ENCODE measurements at regions not wholly inside any gene's neighbourhood (a gene's known extent, or its start where the extent isn't known, plus 50 kb on each side); places are given as distances from the start of the nearest gene placed in this dataset.
"Not testable (repeated sequence)": the region's sequence is repeated elsewhere in the genome, so short reads cannot be mapped to it uniquely, and the experiment has no call there.

DNA sequence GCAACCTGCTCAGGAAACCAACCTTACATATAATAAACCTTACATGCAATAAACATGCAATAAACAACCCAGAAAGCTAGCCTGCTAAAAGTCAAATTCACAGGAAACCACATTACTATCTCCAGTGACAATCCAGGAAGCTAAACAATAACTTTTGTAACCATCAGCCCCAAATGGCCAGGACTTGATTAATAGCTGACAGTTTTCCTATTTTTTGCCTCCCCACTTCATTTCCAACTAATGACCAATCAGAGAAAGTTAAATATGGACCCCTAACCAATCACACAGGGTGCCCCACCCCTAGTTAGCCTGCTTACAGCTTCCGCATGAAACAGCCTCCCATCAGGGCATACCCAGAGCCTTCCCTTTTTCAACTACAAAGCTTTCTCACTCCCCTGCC, 152.2 kb upstream of the LMNTD1 start:
- H3K27me3 Mint-ChIP-seq (ENCODE audit: low read depth) = peaks cover 8% of the 10 kb centered on the region

DNA sequence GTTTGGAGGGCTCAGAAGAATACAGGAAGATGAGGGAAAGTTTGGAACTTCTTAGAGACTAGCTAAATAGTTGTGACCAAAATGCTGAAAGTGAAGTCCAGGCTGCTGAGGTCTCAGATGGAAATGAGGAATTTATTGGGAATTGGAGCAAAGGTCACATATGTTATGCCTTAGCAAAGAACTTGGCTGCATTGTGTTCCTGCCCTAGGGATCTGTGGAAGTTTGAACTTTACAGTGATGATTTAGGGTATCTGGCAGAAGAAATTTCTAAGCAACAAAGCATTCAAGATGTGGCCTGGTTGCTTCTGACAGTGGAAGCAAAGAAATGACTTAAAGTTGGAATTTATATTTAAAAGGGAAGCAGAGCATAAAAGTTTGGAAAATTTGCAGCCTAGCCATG, 153.6 kb upstream of the LMNTD1 start:
- ATAC-seq; H3K4me1 Mint-ChIP-seq; CTCF ChIA-PET; H3K4me3 Mint-ChIP-seq; H3K27ac Mint-ChIP-seq; POLR2A ChIA-PET; H3K27me3 Mint-ChIP-seq (ENCODE audit: low read depth); DNase-seq (ENCODE audit: low spot score): not testable (repeated sequence)
- Mint-ChIP-seq H3K36me3 (peaks cover 51% of the 10 kb centered on the region), H3K9me3 (peaks cover 65% of the 10 kb centered on the region)

More for the DNA sequence above, 152.2 kb upstream of the LMNTD1 start:
- no peak for ATAC-seq
- H3K36me3 Mint-ChIP-seq = peaks cover 39% of the 10 kb centered on the region
- CTCF ChIA-PET = no interaction called here
- DNase-seq (ENCODE audit: low spot score) = no peak
- no peak overlapping the region for H3K4me3 Mint-ChIP-seq
- TF ChIP-seq, protein P1, sequence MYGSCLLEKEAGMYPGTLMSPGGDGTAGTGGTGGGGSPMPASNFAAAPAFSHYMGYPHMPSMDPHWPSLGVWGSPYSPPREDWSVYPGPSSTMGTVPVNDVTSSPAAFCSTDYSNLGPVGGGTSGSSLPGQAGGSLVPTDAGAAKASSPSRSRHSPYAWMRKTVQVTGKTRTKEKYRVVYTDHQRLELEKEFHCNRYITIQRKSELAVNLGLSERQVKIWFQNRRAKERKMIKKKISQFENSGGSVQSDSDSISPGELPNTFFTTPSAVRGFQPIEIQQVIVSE (CRISPR knock-in tag; IDR thresholded peaks at IDR 0.05; ENCODE audit: borderline replicate concordance) = no peak
- TF ChIP-seq MXD4 (CRISPR knock-in tag; IDR thresholded peaks at IDR 0.05; ENCODE audit: borderline replicate concordance) (no peak), GABPB1 (CRISPR knock-in tag; IDR thresholded peaks at IDR 0.05) (no peak), ELF4 (CRISPR knock-in tag; IDR thresholded peaks at IDR 0.05; ENCODE audit: low read depth) (no peak)
- TF ChIP-seq, protein P2, sequence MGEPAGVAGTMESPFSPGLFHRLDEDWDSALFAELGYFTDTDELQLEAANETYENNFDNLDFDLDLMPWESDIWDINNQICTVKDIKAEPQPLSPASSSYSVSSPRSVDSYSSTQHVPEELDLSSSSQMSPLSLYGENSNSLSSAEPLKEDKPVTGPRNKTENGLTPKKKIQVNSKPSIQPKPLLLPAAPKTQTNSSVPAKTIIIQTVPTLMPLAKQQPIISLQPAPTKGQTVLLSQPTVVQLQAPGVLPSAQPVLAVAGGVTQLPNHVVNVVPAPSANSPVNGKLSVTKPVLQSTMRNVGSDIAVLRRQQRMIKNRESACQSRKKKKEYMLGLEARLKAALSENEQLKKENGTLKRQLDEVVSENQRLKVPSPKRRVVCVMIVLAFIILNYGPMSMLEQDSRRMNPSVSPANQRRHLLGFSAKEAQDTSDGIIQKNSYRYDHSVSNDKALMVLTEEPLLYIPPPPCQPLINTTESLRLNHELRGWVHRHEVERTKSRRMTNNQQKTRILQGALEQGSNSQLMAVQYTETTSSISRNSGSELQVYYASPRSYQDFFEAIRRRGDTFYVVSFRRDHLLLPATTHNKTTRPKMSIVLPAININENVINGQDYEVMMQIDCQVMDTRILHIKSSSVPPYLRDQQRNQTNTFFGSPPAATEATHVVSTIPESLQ (CRISPR knock-in tag; IDR thresholded peaks at IDR 0.05) = no peak
- POLR2A ChIA-PET = no interaction called here
- no peak overlapping the region for H3K27ac Mint-ChIP-seq
- 0 out of 2 replicates have a peak, but pooled peaks cover 7% of the 10 kb centered on the region for H3K4me1 Mint-ChIP-seq
- peaks cover 54% of the 10 kb centered on the region for H3K9me3 Mint-ChIP-seq

DNA sequence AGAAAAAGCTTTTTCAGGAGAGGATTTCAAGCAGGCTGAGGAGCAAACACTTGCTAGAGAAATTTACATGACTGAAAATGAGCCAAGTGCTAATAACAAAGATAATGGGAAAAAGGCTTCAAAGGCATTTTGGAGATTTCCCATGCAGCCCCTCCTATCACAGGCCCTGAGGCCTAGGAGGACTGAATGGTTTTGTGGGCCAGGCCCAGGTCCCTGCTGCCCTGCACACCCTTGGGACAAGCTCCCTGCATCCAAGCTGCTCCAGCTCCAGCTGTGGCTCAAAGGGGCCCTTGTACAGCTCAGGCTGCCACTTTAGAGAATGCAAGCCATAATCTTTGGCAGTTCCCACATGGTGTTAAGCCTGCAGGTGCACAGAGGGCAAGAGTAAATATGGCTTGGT, 154.0 kb upstream of the LMNTD1 start:
- ATAC-seq = no peak
- TF ChIP-seq, protein P3, sequence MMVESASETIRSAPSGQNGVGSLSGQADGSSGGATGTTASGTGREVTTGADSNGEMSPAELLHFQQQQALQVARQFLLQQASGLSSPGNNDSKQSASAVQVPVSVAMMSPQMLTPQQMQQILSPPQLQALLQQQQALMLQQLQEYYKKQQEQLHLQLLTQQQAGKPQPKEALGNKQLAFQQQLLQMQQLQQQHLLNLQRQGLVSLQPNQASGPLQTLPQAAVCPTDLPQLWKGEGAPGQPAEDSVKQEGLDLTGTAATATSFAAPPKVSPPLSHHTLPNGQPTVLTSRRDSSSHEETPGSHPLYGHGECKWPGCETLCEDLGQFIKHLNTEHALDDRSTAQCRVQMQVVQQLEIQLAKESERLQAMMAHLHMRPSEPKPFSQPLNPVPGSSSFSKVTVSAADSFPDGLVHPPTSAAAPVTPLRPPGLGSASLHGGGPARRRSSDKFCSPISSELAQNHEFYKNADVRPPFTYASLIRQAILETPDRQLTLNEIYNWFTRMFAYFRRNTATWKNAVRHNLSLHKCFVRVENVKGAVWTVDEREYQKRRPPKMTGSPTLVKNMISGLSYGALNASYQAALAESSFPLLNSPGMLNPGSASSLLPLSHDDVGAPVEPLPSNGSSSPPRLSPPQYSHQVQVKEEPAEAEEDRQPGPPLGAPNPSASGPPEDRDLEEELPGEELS (CRISPR knock-in tag; IDR thresholded peaks at IDR 0.05) = no peak
- CTCF ChIA-PET = no interaction called here
- H3K4me3 Mint-ChIP-seq = no peak overlapping the region
- peaks cover 53% of the 10 kb centered on the region for H3K36me3 Mint-ChIP-seq
- H3K4me1 Mint-ChIP-seq = 0 out of 2 replicates have a peak, but pooled peaks cover 4% of the 10 kb centered on the region
- peaks cover 65% of the 10 kb centered on the region for H3K9me3 Mint-ChIP-seq
- H3K27ac Mint-ChIP-seq = no peak overlapping the region
- POLR2A ChIA-PET = no interaction called here
- H3K27me3 Mint-ChIP-seq (ENCODE audit: low read depth) = peaks cover 8% of the 10 kb centered on the region
- no peak for DNase-seq (ENCODE audit: low spot score)

DNA sequence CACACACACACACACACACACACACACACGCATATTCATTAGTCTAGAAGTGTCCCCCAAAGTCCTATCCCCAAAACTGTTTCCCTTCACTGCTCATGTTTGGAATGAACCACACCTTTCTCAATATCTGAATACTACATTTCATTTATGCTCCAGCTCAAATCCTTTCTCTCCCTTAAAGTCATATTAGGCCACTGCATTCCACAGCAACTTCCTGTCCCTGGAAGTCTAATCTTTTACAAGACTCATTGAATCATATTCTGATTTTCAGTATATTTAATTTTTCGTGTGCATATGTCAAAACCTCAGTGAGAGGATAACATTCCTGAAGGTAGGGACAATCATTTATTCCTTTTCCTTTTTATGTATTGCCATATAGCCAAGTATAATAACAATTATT, 155.6 kb upstream of the LMNTD1 start:
- H3K27me3 Mint-ChIP-seq (ENCODE audit: low read depth) = peaks cover 8% of the 10 kb centered on the region
- H3K4me3 Mint-ChIP-seq = no peak overlapping the region
- H3K36me3 Mint-ChIP-seq = peaks cover 56% of the 10 kb centered on the region
- TF ChIP-seq PRRX2 (CRISPR knock-in tag; IDR thresholded peaks at IDR 0.05) (no peak), ZNF317 (CRISPR knock-in tag; IDR thresholded peaks at IDR 0.05; ENCODE audit: borderline replicate concordance, low read depth) (no peak), TP53 (CRISPR knock-in tag; IDR thresholded peaks at IDR 0.05) (no peak), GTF2I (CRISPR knock-in tag; conservative IDR thresholded peaks at IDR 0.05) (no peak), TEAD4 (CRISPR knock-in tag; IDR thresholded peaks at IDR 0.05) (no peak), JUN (CRISPR knock-in tag; IDR thresholded peaks at IDR 0.05) (no peak)
- TF ChIP-seq, protein P4, sequence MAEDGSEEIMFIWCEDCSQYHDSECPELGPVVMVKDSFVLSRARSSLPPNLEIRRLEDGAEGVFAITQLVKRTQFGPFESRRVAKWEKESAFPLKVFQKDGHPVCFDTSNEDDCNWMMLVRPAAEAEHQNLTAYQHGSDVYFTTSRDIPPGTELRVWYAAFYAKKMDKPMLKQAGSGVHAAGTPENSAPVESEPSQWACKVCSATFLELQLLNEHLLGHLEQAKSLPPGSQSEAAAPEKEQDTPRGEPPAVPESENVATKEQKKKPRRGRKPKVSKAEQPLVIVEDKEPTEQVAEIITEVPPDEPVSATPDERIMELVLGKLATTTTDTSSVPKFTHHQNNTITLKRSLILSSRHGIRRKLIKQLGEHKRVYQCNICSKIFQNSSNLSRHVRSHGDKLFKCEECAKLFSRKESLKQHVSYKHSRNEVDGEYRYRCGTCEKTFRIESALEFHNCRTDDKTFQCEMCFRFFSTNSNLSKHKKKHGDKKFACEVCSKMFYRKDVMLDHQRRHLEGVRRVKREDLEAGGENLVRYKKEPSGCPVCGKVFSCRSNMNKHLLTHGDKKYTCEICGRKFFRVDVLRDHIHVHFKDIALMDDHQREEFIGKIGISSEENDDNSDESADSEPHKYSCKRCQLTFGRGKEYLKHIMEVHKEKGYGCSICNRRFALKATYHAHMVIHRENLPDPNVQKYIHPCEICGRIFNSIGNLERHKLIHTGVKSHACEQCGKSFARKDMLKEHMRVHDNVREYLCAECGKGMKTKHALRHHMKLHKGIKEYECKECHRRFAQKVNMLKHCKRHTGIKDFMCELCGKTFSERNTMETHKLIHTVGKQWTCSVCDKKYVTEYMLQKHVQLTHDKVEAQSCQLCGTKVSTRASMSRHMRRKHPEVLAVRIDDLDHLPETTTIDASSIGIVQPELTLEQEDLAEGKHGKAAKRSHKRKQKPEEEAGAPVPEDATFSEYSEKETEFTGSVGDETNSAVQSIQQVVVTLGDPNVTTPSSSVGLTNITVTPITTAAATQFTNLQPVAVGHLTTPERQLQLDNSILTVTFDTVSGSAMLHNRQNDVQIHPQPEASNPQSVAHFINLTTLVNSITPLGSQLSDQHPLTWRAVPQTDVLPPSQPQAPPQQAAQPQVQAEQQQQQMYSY (CRISPR knock-in tag; IDR thresholded peaks at IDR 0.05) = no peak
- TF ChIP-seq, protein P5, sequence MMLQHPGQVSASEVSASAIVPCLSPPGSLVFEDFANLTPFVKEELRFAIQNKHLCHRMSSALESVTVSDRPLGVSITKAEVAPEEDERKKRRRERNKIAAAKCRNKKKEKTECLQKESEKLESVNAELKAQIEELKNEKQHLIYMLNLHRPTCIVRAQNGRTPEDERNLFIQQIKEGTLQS (CRISPR knock-in tag; conservative IDR thresholded peaks at IDR 0.05) = no peak
- ChIA-PET CTCF (no interaction called here), POLR2A (no interaction called here)
- H3K27ac Mint-ChIP-seq = no peak overlapping the region
- peaks cover 60% of the 10 kb centered on the region for H3K9me3 Mint-ChIP-seq
- DNase-seq (ENCODE audit: low spot score) = no peak
- H3K4me1 Mint-ChIP-seq = 0 out of 2 replicates have a peak, but pooled peaks cover 3% of the 10 kb centered on the region
- no peak for ATAC-seq
